Caco-2 (cell line): ENCODE measurements at regions not wholly inside any gene's neighbourhood (a gene's known extent, or its start where the extent isn't known, plus 50 kb on each side); places are given as distances from the start of the nearest gene placed in this dataset.

Experiments used
- BruUV-seq: library from RNA; stranded (reverse); fragments of 400-500 nt; replicated peaks from 2 replicates; lab custom pipeline; 2021; lab: Mats Ljungman, UMichigan
- CTCF ChIA-PET: fragments of 300-600 bp; sonication (Branson Sonifier 250); formaldehyde crosslinking; loops from one replicate; lab custom pipeline; 2022; ENCODE audit warnings: antibody characterized with exemption; lab: Charles Lee
- POLR2A ChIA-PET: fragments of 300-600 bp; sonication (Branson Sonifier 250); formaldehyde crosslinking; loops from one replicate; lab custom pipeline; 2022; ENCODE audit warnings: antibody characterized with exemption; lab: Charles Lee
- DNase-seq, 2 experiments: peaks; one replicate each; pipeline versions ENCODE4 v3.0.0 to v3.0.0-alpha.2; 2020 to 2022
- H3K27me3 ChIP-seq: replicated peaks from 2 replicates; pipeline ENCODE4 v1.6.0; 2011; ENCODE audit warnings: low read length; ENCODE audit not compliant: control insufficient read depth, insufficient read depth
- H3K36me3 ChIP-seq: 2 replicates; pipeline ENCODE4 v1.5.1; 2011; ENCODE audit warnings: low read length; ENCODE audit not compliant: control insufficient read depth, insufficient read depth
- H3K4me1 ChIP-seq: fragments of 250-450 bp; sonication (Bioruptor Pico); 2 replicates; pipeline ENCODE4 v1.5.1; 2020; ENCODE audit warnings: mild to moderate bottlenecking
- H3K4me3 ChIP-seq: 2 replicates; pipeline ENCODE4 v1.5.1; 2011; ENCODE audit warnings: low read depth, mild to moderate bottlenecking, control low read depth, low read length
- H3K9me3 ChIP-seq: fragments of 250-450 bp; sonication (Bioruptor Pico); 2 replicates; pipeline ENCODE4 v1.5.1; 2020; ENCODE audit warnings: mild to moderate bottlenecking, moderate library complexity
- H3K27ac Mint-ChIP-seq: one replicate; pipeline ENCODE4 v1.8.0; 2022; ENCODE audit warnings: mixed read lengths; ENCODE audit not compliant: unreplicated experiment
- H3K27me3 Mint-ChIP-seq: one replicate; pipeline ENCODE4 v1.8.0; 2022; ENCODE audit warnings: mixed read lengths; ENCODE audit not compliant: insufficient read depth, unreplicated experiment
- H3K36me3 Mint-ChIP-seq: one replicate; pipeline ENCODE4 v1.8.0; 2022; ENCODE audit warnings: mild to moderate bottlenecking, mixed read lengths; ENCODE audit not compliant: insufficient read depth, unreplicated experiment
- H3K4me1 Mint-ChIP-seq: one replicate; pipeline ENCODE4 v1.8.0; 2022; ENCODE audit warnings: low read depth, mixed read lengths; ENCODE audit not compliant: unreplicated experiment
- H3K4me3 Mint-ChIP-seq: one replicate; pipeline ENCODE4 v1.8.0; 2022; ENCODE audit warnings: mild to moderate bottlenecking, moderate library complexity, mixed read lengths; ENCODE audit not compliant: unreplicated experiment
- H3K9me3 Mint-ChIP-seq: one replicate; pipeline ENCODE4 v1.8.0; 2022; ENCODE audit warnings: mixed read lengths; ENCODE audit not compliant: unreplicated experiment
- CTCF ChIP-seq, 2 experiments: fragments of 200-600 bp in 1 of 2; IDR thresholded peaks; 1 replicate in 1 of 2; 2 replicates in 1 of 2; pipeline versions ENCODE4 v1.5.1 to v1.8.0; 2011 to 2022; ENCODE audit warnings: antibody characterized with exemption in 1 of 2, control low read depth in 1 of 2, inconsistent platforms in 1 of 2, low read depth in 1 of 2, low read length in 1 of 2, mild to moderate bottlenecking in 1 of 2, moderate library complexity in 1 of 2; ENCODE audit not compliant: insufficient read depth in 1 of 2, severe bottlenecking in 1 of 2, unreplicated experiment in 1 of 2
- intact Hi-C: fragments of 100-400 bp; cut with micrococcal nuclease; formaldehyde crosslinking; loops from one replicate; pipeline ENCODE4 v1.10.0; 2022; ENCODE audit not compliant: unreplicated experiment

DNA sequence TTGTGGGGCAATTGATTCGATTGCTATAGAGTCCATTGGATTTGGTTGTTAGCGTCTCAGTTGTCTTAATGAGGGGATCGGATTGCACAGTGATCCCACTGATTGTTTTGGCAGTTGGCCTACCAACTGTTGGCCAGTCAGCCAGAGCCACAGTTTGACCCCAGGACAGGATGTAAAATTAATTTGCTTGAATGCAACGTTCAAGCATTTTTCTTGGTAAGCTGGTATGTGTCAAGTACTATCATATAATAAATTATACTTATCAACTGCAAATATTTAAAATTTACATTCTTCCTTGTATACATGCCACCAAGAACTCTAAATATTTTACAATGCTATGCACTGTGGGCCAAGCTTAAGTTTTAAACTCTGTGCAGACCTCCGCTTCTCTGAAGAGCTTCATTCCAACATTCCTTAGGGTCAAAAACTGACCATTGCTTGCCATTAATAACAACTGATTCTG lies 80.4 kb upstream of the OSMR start:
- DNase-seq = no peak
- intact Hi-C loops = no loop called here
- no peaks in the 10 kb centered on the region for H3K36me3 ChIP-seq
- TF ChIP-seq CTCF (IDR thresholded peaks at IDR 0.05; ENCODE audit: insufficient read depth in 1 of 2, low read depth in 1 of 2, low read length in 1 of 2, severe bottlenecking in 1 of 2, unreplicated experiment in 1 of 2) = no peak
- no peaks in the 10 kb centered on the region for H3K4me1 Mint-ChIP-seq
- POLR2A ChIA-PET = no interaction called here
- no peaks in the 10 kb centered on the region for H3K36me3 Mint-ChIP-seq
- H3K4me3 ChIP-seq = no peak overlapping the region
- no peaks in the 10 kb centered on the region for H3K27me3 Mint-ChIP-seq
- no peaks in the 10 kb centered on the region for H3K27me3 ChIP-seq
- CTCF ChIA-PET = no interaction called here
- H3K4me1 ChIP-seq = no peaks in the 10 kb centered on the region
- no TSS peak for BruUV-seq
- H3K4me3 Mint-ChIP-seq = no peak overlapping the region
- H3K9me3 Mint-ChIP-seq = peaks cover 17% of the 10 kb centered on the region
- peaks cover 16% of the 10 kb centered on the region for H3K9me3 ChIP-seq
- no peak overlapping the region for H3K27ac Mint-ChIP-seq

DNA sequence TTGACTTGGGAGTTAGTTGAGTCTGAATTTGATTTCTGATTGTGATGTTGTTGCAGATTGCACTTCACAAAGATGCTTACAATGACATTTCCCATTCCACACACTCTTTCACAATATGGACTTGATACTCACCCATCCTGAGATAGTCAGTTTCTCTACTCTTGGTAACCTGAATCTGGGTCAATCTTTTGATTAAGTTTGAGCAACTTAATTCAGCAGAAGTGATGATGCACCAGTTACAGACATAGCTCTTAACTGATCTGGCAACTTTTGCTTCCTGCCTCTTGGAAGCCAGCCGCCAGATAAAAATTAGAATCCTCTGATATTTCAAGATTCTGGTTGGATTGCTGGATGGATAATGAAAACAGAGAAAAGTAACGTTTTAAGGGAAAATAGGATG lies 79.7 kb upstream of the OSMR start:
- POLR2A ChIA-PET = no interaction called here
- CTCF ChIA-PET = interaction anchor here (0.6 kb wide), 1 partner anchor 508 kb away, joined by 3 read pairs; the partner anchor contains the start of gene EGFLAM
- Histone ChIP-seq H3K4me1 (no peaks in the 10 kb centered on the region), H3K4me3 (no peak overlapping the region), H3K27me3 (no peaks in the 10 kb centered on the region), H3K36me3 (no peaks in the 10 kb centered on the region), H3K9me3 (peaks cover 16% of the 10 kb centered on the region)
- Mint-ChIP-seq H3K27ac (no peak overlapping the region), H3K27me3 (no peaks in the 10 kb centered on the region), H3K36me3 (no peaks in the 10 kb centered on the region), H3K4me1 (no peaks in the 10 kb centered on the region), H3K4me3 (no peak overlapping the region), H3K9me3 (peaks cover 17% of the 10 kb centered on the region)
- TF ChIP-seq CTCF (IDR thresholded peaks at IDR 0.05; ENCODE audit: insufficient read depth in 1 of 2, low read depth in 1 of 2, low read length in 1 of 2, severe bottlenecking in 1 of 2, unreplicated experiment in 1 of 2) = no peak
- BruUV-seq = no TSS peak
- DNase-seq = no peak
- intact Hi-C loops = no loop called here

- Mint-ChIP-seq H3K4me3 (no peak overlapping the region), H3K27me3 (no peaks in the 10 kb centered on the region), H3K36me3 (no peaks in the 10 kb centered on the region), H3K27ac (no peak overlapping the region), H3K9me3 (peaks cover 17% of the 10 kb centered on the region), H3K4me1 (no peaks in the 10 kb centered on the region)
- DNase-seq = no peak
- no TSS peak for BruUV-seq
- Histone ChIP-seq H3K36me3 (no peaks in the 10 kb centered on the region), H3K4me3 (no peak overlapping the region), H3K27me3 (no peaks in the 10 kb centered on the region), H3K9me3 (peaks cover 16% of the 10 kb centered on the region), H3K4me1 (no peaks in the 10 kb centered on the region)
- TF ChIP-seq CTCF (IDR thresholded peaks at IDR 0.05; ENCODE audit: insufficient read depth in 1 of 2, low read depth in 1 of 2, low read length in 1 of 2, severe bottlenecking in 1 of 2, unreplicated experiment in 1 of 2) = no peak
- POLR2A ChIA-PET = no interaction called here
- intact Hi-C loops = no loop called here
- CTCF ChIA-PET = no interaction called here
Measured at GRCh38 chr5:38768412-38769211, 77.2 kb upstream of the OSMR start.
